H9 (cell line): ENCODE measurements at regions not wholly inside any gene's neighbourhood (a gene's known extent, or its start where the extent isn't known, plus 50 kb on each side); places are given as distances from the start of the nearest gene placed in this dataset.

Experiments
- DNase-seq: peaks from one replicate; pipeline ENCODE4 v3.0.0-alpha.2; 2017
- H2AFZ ChIP-seq: one replicate; pipeline ENCODE4 v1.6.1; 2013; ENCODE audit warnings: mild to moderate bottlenecking, low read length, control low read depth, moderate library complexity
- H2AK5ac ChIP-seq: 2 replicates; pipeline ENCODE4 v1.6.1; 2013; ENCODE audit warnings: low read length, control low read depth, mixed read lengths; ENCODE audit not compliant: insufficient read length
- H2BK120ac ChIP-seq: one replicate; pipeline ENCODE4 v1.6.1; 2013; ENCODE audit warnings: low read depth, mild to moderate bottlenecking, low read length, control low read depth, inconsistent platforms; ENCODE audit not compliant: poor library complexity, severe bottlenecking
- H2BK12ac ChIP-seq: 2 replicates; pipeline ENCODE4 v1.6.1; 2013; ENCODE audit warnings: low read length, control low read depth, mixed read lengths, low read depth; ENCODE audit not compliant: insufficient read length
- H2BK15ac ChIP-seq: 2 replicates; pipeline ENCODE4 v1.6.1; 2013; ENCODE audit warnings: low read depth, low read length, control low read depth
- H2BK20ac ChIP-seq: one replicate; pipeline ENCODE4 v1.6.1; 2013; ENCODE audit warnings: low read depth, mild to moderate bottlenecking, low read length, control low read depth, inconsistent platforms; ENCODE audit not compliant: poor library complexity, severe bottlenecking
- H2BK5ac ChIP-seq: 2 replicates; pipeline ENCODE4 v1.6.1; 2013; ENCODE audit warnings: low read length, control low read depth, mixed read lengths; ENCODE audit not compliant: insufficient read length
- H3K14ac ChIP-seq: 2 replicates; pipeline ENCODE4 v1.6.1; 2013; ENCODE audit warnings: low read length, control low read depth; ENCODE audit not compliant: insufficient read depth
- H3K18ac ChIP-seq: 2 replicates; pipeline ENCODE4 v1.6.1; 2013; ENCODE audit warnings: low read depth, mild to moderate bottlenecking, mixed read lengths, low read length, control low read depth; ENCODE audit not compliant: insufficient read length
- H3K23ac ChIP-seq: 2 replicates; pipeline ENCODE4 v1.6.1; 2013; ENCODE audit warnings: low read length, control low read depth, mixed read lengths, low read depth; ENCODE audit not compliant: insufficient read length
- H3K23me2 ChIP-seq: 2 replicates; pipeline ENCODE4 v1.6.1; 2013; ENCODE audit warnings: low read depth, mild to moderate bottlenecking, mixed read lengths, low read length, control low read depth; ENCODE audit not compliant: insufficient read length, poor library complexity, severe bottlenecking
- H3K27ac ChIP-seq: 2 replicates; pipeline ENCODE4 v1.5.1; 2013; ENCODE audit warnings: low read length, control low read depth, mixed read lengths, low read depth; ENCODE audit not compliant: insufficient read length
- H3K27me3 ChIP-seq: 2 replicates; pipeline ENCODE4 v1.6.1; 2013; ENCODE audit warnings: low read length, control low read depth, inconsistent platforms; ENCODE audit not compliant: insufficient read depth
- H3K4ac ChIP-seq: 2 replicates; pipeline ENCODE4 v1.6.1; 2013; ENCODE audit warnings: low read depth, mild to moderate bottlenecking, control low read depth, inconsistent platforms, low read length, moderate library complexity
- H3K4me1 ChIP-seq: 2 replicates; pipeline ENCODE4 v1.6.1; 2013; ENCODE audit warnings: low read length, control low read depth, inconsistent platforms; ENCODE audit not compliant: insufficient read depth
- H3K4me2 ChIP-seq: 2 replicates; pipeline ENCODE4 v1.6.1; 2013; ENCODE audit warnings: low read length, control low read depth, mixed read lengths; ENCODE audit not compliant: insufficient read length, insufficient read depth
- H3K56ac ChIP-seq: 2 replicates; pipeline ENCODE4 v1.6.1; 2013; ENCODE audit warnings: low read depth, mild to moderate bottlenecking, mixed read lengths, low read length, control low read depth; ENCODE audit not compliant: insufficient read length
- H3K79me1 ChIP-seq: 2 replicates; pipeline ENCODE4 v1.6.1; 2013; ENCODE audit warnings: low read depth, mild to moderate bottlenecking, moderate library complexity, low read length, control low read depth, inconsistent platforms; ENCODE audit not compliant: insufficient read depth, poor library complexity, severe bottlenecking
- H3K79me2 ChIP-seq: 2 replicates; pipeline ENCODE4 v1.6.1; 2013; ENCODE audit warnings: low read length, control low read depth, inconsistent platforms; ENCODE audit not compliant: insufficient read depth
- H3K9ac ChIP-seq: 2 replicates; pipeline ENCODE4 v1.6.1; 2013; ENCODE audit warnings: low read length, control low read depth, mixed read lengths; ENCODE audit not compliant: insufficient read length; ENCODE audit errors: extremely low read depth
- H3K9me3 ChIP-seq: one replicate; pipeline ENCODE4 v1.6.1; 2013; ENCODE audit warnings: low read depth, low read length, inconsistent platforms; ENCODE audit not compliant: control insufficient read depth
- H3T11ph ChIP-seq: one replicate; pipeline ENCODE4 v1.6.1; 2013; ENCODE audit warnings: mild to moderate bottlenecking, low read length, control low read depth, inconsistent platforms
- H4K20me1 ChIP-seq: one replicate; pipeline ENCODE4 v1.6.1; 2013; ENCODE audit not compliant: control insufficient read depth, insufficient read length, insufficient read depth
- H4K5ac ChIP-seq: 2 replicates; pipeline ENCODE4 v1.6.1; 2013; ENCODE audit warnings: low read depth, mild to moderate bottlenecking, mixed read lengths, low read length, control low read depth; ENCODE audit not compliant: insufficient read length
- H4K8ac ChIP-seq: replicated peaks from 2 replicates; pipeline ENCODE4 v1.6.1; 2013; ENCODE audit warnings: low read length, control low read depth, mixed read lengths, low read depth; ENCODE audit not compliant: insufficient read length
- H4K91ac ChIP-seq: 2 replicates; pipeline ENCODE4 v1.6.1; 2013; ENCODE audit warnings: low read depth, mild to moderate bottlenecking, moderate library complexity, mixed read lengths, low read length, control low read depth; ENCODE audit not compliant: insufficient read length
- H3K27ac Mint-ChIP-seq, 3 experiments: 2 replicates in 2 of 3; 3 replicates in 1 of 3; pipeline ENCODE4 v1.8.0; 2020 to 2021; ENCODE audit warnings: mixed read lengths in 3 of 3, mild to moderate bottlenecking in 1 of 3, moderate library complexity in 1 of 3
- H3K27me3 Mint-ChIP-seq: 2 replicates; pipeline ENCODE4 v1.8.0; 2021; ENCODE audit warnings: low read depth, mild to moderate bottlenecking, moderate library complexity, mixed read lengths
- H3K36me3 Mint-ChIP-seq, 3 experiments: 2 replicates in 2 of 3; 3 replicates in 1 of 3; pipeline ENCODE4 v1.8.0; 2020 to 2021; ENCODE audit warnings: low read depth in 3 of 3, mixed read lengths in 3 of 3; ENCODE audit not compliant: insufficient read depth in 1 of 3
- H3K4me1 Mint-ChIP-seq, 2 experiments: 2 replicates each; pipeline ENCODE4 v1.8.0; 2020; ENCODE audit warnings: mixed read lengths in 2 of 2
- H3K4me3 Mint-ChIP-seq, 2 experiments: 2 replicates in 1 of 2; 3 replicates in 1 of 2; pipeline ENCODE4 v1.8.0; 2020 to 2021; ENCODE audit warnings: mild to moderate bottlenecking in 2 of 2, mixed read lengths in 2 of 2, moderate library complexity in 1 of 2
- H3K9me3 Mint-ChIP-seq, 2 experiments: 2 replicates in 1 of 2; 3 replicates in 1 of 2; pipeline ENCODE4 v1.8.0; 2020; ENCODE audit warnings: mild to moderate bottlenecking in 2 of 2, mixed read lengths in 2 of 2, moderate library complexity in 1 of 2
- CTCF ChIP-seq: fragments of 200-600 bp; sonication (generic); conservative IDR thresholded peaks from 3 replicates; pipeline ENCODE4 v1.8.0; 2021; ENCODE audit warnings: antibody characterized with exemption, mild to moderate bottlenecking
- WGBS: extraction: QIAGEN DNeasy Blood & Tissue Kit; methylation state at CpG from one replicate; pipeline ENCODE4 v1.1.7; 2013; ENCODE audit warnings: missing lambda C conversion rate, low lambda C conversion rate, mixed read lengths; ENCODE audit not compliant: insufficient read length; ENCODE audit errors: extremely low coverage; 5-methylcytosine and 5-hydroxymethylcytosine counted together

DNA sequence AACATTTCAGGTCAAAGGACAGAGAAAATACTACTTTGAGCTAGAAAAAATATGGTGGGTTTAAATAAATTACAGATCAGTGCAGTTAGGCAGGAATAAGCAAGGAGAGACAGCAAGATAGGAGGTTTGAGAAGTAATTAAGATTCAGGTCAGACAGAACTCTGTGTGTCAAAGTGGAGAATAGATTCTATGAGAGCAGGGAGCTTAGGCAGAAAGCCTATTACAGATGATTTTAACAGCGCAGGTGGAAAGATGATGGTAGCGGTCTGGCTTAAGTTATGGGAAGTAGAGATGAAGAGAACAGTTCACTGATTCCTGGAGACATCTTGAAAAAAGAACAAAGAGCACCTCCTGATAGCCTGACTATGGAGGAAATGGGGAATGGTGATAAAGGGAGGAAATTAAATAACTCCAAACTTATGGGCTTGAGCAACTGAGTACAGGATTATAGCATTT is 106.0 kb downstream of the APIP start:
- no peak for DNase-seq
- WGBS: no CpG with 5 or more reads among the region's 2 CpGs
- H3K4ac ChIP-seq: no peak overlapping the region
- H3K9me3 ChIP-seq: no peaks in the 10 kb centered on the region
- H3K79me1 ChIP-seq: no peaks in the 10 kb centered on the region
- no peaks in the 10 kb centered on the region for H3K4me1 ChIP-seq
- no peaks in the 10 kb centered on the region for H3K27me3 Mint-ChIP-seq
- H4K8ac ChIP-seq: no peak overlapping the region
- H2BK120ac ChIP-seq: no peak overlapping the region
- H3T11ph ChIP-seq: no peak overlapping the region
- H3K4me1 Mint-ChIP-seq: no peaks in the 10 kb centered on the region
- H3K23ac ChIP-seq: no peak overlapping the region
- no peak overlapping the region for H3K9ac ChIP-seq
- no peak overlapping the region for H2BK5ac ChIP-seq
- H3K27me3 ChIP-seq: no peaks in the 10 kb centered on the region
- H3K4me3 Mint-ChIP-seq: no peak overlapping the region
- peaks cover 7 to 12% of the 10 kb centered on the region in 2 experiments; a peak in 3 of 5 replicates for H3K9me3 Mint-ChIP-seq
- H2AK5ac ChIP-seq: no peak overlapping the region
- no peak overlapping the region for H3K14ac ChIP-seq
- no peak overlapping the region for H4K91ac ChIP-seq
- H4K20me1 ChIP-seq: no peaks in the 10 kb centered on the region
- no peak overlapping the region for H3K27ac Mint-ChIP-seq
- no peak overlapping the region for H2BK15ac ChIP-seq
- H3K56ac ChIP-seq: no peak overlapping the region
- H3K79me2 ChIP-seq: no peaks in the 10 kb centered on the region
- no peaks in the 10 kb centered on the region for H3K23me2 ChIP-seq
- H3K4me2 ChIP-seq: no peak overlapping the region
- no peak for TF ChIP-seq CTCF
- no peak overlapping the region for H2BK12ac ChIP-seq
- H3K18ac ChIP-seq: no peak overlapping the region
- no peak overlapping the region for H2AFZ ChIP-seq
- H3K27ac ChIP-seq: no peak overlapping the region
- H2BK20ac ChIP-seq: no peak overlapping the region
- peaks cover 2 to 27% (median 12%) of the 10 kb centered on the region in 3 experiments; a peak in 6 of 7 replicates for H3K36me3 Mint-ChIP-seq
- H4K5ac ChIP-seq: no peak overlapping the region
